Stimulated activated naive CD8-positive, alpha-beta T cell treated with anti-CD3 and anti-CD28 coated beads, Interleukin-15, Interleukin-2, amounts not matched to agents 100 ng/mL and 50 ng/mL, for 24 hours (primary cell): ENCODE measurements at regions not wholly inside any gene's neighbourhood (a gene's known extent, or its start where the extent isn't known, plus 50 kb on each side); places are given as distances from the start of the nearest gene placed in this dataset.

Experiments used
- H3K27ac Mint-ChIP-seq: one replicate; pipeline ENCODE4 v1.8.0; 2021; ENCODE audit warnings: mild to moderate bottlenecking, mixed read lengths
- H3K27me3 Mint-ChIP-seq: one replicate; pipeline ENCODE4 v1.8.0; 2021; ENCODE audit warnings: mixed read lengths
- H3K36me3 Mint-ChIP-seq: one replicate; pipeline ENCODE4 v1.8.0; 2021; ENCODE audit warnings: low read depth, mixed read lengths
- H3K4me1 Mint-ChIP-seq: one replicate; pipeline ENCODE4 v1.8.0; 2021; ENCODE audit warnings: low read depth, mixed read lengths
- H3K4me3 Mint-ChIP-seq: one replicate; pipeline ENCODE4 v1.8.0; 2021; ENCODE audit warnings: mild to moderate bottlenecking, mixed read lengths
- H3K9me3 Mint-ChIP-seq: one replicate; pipeline ENCODE4 v1.8.0; 2021; ENCODE audit warnings: mixed read lengths

DNA sequence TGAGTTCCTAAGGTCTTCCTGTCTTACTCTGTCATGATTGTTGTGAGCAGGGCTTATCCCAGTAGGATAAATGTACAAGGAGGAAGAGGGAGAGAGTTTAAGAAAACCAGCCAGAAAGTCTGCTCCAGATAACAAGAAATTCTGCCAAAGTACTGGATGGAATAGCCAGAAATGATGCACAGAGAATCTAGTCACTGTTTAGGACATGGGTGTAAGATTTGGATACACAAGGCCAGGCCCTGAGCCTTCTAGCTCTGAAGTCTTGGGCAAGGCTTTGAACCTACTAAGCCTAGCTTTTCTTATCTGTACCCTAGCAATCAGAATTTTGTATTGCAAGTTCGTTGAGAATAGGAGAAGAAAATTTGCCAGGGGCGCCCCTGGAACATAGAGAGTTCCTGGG, 180.4 kb upstream of the ROPN1 start:
- H3K27ac Mint-ChIP-seq: no peak overlapping the region
- H3K4me1 Mint-ChIP-seq: no peaks in the 10 kb centered on the region
- no peak overlapping the region for H3K4me3 Mint-ChIP-seq
- H3K27me3 Mint-ChIP-seq: peaks cover under 1% of the 10 kb centered on the region
- no peaks in the 10 kb centered on the region for H3K36me3 Mint-ChIP-seq
- no peaks in the 10 kb centered on the region for H3K9me3 Mint-ChIP-seq

GRCh38 chr3:124172816-124173215, 180.9 kb upstream of the ROPN1 start:
- no peak overlapping the region for H3K4me3 Mint-ChIP-seq
- H3K27me3 Mint-ChIP-seq: peaks cover 4% of the 10 kb centered on the region
- H3K27ac Mint-ChIP-seq: no peak overlapping the region
- no peaks in the 10 kb centered on the region for H3K4me1 Mint-ChIP-seq
- no peaks in the 10 kb centered on the region for H3K9me3 Mint-ChIP-seq
- no peaks in the 10 kb centered on the region for H3K36me3 Mint-ChIP-seq

DNA sequence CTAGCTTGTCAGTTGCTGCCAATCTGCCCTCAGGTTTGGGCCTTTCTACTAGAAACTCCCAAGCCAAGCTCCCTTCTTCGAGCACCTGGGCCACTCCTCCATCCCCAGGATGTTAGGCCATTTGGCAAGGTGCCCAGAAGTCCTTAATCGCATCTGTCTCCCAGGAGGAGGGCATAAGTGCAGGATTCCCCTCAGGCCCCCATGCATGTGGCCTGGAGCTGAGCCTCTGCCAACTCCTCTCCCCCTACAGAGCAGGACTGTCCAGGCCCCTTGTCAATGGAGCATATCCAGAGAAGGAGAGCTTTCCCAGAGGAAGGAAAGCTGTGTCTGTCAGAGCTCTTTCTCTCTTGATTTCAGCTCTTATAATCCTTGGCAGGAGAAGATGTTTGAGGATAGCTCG, 182.6 kb upstream of the ROPN1 start:
- H3K4me1 Mint-ChIP-seq: no peaks in the 10 kb centered on the region
- no peaks in the 10 kb centered on the region for H3K36me3 Mint-ChIP-seq
- H3K27me3 Mint-ChIP-seq: peaks cover 4% of the 10 kb centered on the region
- H3K9me3 Mint-ChIP-seq: no peaks in the 10 kb centered on the region
- H3K4me3 Mint-ChIP-seq: no peak overlapping the region
- no peak overlapping the region for H3K27ac Mint-ChIP-seq

DNA sequence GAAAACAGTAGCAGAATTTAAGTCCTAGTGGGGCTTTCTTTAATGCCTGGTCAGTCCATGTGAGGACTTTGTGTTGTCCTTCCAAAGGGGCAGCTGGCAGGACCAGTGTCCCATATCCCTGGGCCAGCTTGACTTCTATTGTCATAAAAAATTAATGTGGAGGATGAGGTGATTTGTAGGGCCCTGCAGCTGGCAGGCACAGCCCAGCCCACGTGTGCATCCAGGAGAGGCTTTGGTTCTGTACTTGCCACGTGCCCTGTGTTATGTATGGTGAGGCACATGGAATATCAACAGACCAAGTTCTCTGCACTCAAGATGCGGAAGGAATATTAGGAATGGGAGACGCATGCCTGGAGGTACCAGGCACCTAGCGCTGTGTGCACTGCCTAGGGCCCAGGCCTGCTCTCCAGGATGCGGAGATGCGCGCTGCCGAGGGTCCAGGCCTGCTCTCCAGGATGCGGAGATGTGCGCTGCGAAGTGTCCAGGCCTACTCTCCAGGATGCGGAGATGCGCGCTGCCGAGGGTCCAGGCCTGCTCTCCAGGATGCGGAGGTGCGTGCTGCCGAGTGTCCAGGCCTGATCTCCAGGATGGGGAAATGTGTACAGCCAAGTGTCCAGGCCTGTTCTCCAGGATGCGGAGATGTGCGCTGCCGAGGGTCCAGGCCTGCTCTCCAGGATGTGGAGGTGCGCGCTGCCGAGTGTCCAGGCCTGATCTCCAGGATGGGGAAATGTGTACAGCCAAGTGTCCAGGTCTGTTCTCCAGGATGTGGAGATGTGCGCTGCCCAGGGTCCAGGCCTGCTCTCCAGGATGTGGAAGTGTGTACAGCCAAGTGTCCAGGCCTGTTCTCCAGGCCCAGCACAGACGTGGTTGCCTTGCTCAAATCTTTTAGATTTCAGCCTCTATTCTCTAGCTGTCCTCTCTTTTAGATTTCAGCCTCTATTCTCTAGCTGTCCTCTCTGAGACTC, 183.3 kb upstream of the ROPN1 start:
- H3K4me3 Mint-ChIP-seq: no peak overlapping the region
- H3K9me3 Mint-ChIP-seq: no peaks in the 10 kb centered on the region
- H3K27me3 Mint-ChIP-seq: peaks cover 4% of the 10 kb centered on the region
- H3K27ac Mint-ChIP-seq: no peak overlapping the region
- no peaks in the 10 kb centered on the region for H3K36me3 Mint-ChIP-seq
- H3K4me1 Mint-ChIP-seq: no peaks in the 10 kb centered on the region

- Mint-ChIP-seq H3K27ac (no peak overlapping the region), H3K4me1 (no peaks in the 10 kb centered on the region), H3K4me3 (no peak overlapping the region), H3K9me3 (no peaks in the 10 kb centered on the region), H3K27me3 (peaks cover 8% of the 10 kb centered on the region), H3K36me3 (no peaks in the 10 kb centered on the region)
Measured at GRCh38 chr3:124177071-124177470, 185.1 kb upstream of the ROPN1 start.

- H3K36me3 Mint-ChIP-seq: no peaks in the 10 kb centered on the region
- no peak overlapping the region for H3K27ac Mint-ChIP-seq
- no peaks in the 10 kb centered on the region for H3K9me3 Mint-ChIP-seq
- no peak overlapping the region for H3K4me3 Mint-ChIP-seq
- H3K27me3 Mint-ChIP-seq: peaks cover 8% of the 10 kb centered on the region
- no peaks in the 10 kb centered on the region for H3K4me1 Mint-ChIP-seq
Measured at GRCh38 chr3:124178531-124178930, 186.6 kb upstream of the ROPN1 start.

GRCh38 chr3:124200407-124200806, 208.5 kb upstream of the ROPN1 start:
- Mint-ChIP-seq H3K4me3 (no peak overlapping the region), H3K36me3 (no peaks in the 10 kb centered on the region), H3K27me3 (no peaks in the 10 kb centered on the region), H3K9me3 (no peaks in the 10 kb centered on the region), H3K27ac (no peak overlapping the region), H3K4me1 (no peaks in the 10 kb centered on the region)

GRCh38 chr3:124201226-124201625, 209.3 kb upstream of the ROPN1 start:
- peaks cover 4% of the 10 kb centered on the region for H3K27me3 Mint-ChIP-seq
- H3K9me3 Mint-ChIP-seq: no peaks in the 10 kb centered on the region

GRCh38 chr3:124201786-124202185, 209.9 kb upstream of the ROPN1 start:
- Mint-ChIP-seq H3K36me3 (no peaks in the 10 kb centered on the region), H3K27me3 (peaks cover 4% of the 10 kb centered on the region), H3K27ac (no peak overlapping the region), H3K4me3 (no peak overlapping the region), H3K4me1 (no peaks in the 10 kb centered on the region), H3K9me3 (no peaks in the 10 kb centered on the region)

More at GRCh38 chr3:124201226-124201625, 209.3 kb upstream of the ROPN1 start:
- Mint-ChIP-seq H3K4me3 (no peak overlapping the region), H3K4me1 (no peaks in the 10 kb centered on the region), H3K36me3 (no peaks in the 10 kb centered on the region), H3K27ac (no peak overlapping the region)

GRCh38 chr3:124202754-124203153, 210.8 kb upstream of the ROPN1 start:
- H3K9me3 Mint-ChIP-seq: no peaks in the 10 kb centered on the region
- H3K4me3 Mint-ChIP-seq: no peak overlapping the region
- no peaks in the 10 kb centered on the region for H3K36me3 Mint-ChIP-seq
- H3K27ac Mint-ChIP-seq: no peak overlapping the region
- H3K27me3 Mint-ChIP-seq: peaks cover 4% of the 10 kb centered on the region
- H3K4me1 Mint-ChIP-seq: no peaks in the 10 kb centered on the region

GRCh38 chr3:124203292-124203691, 211.4 kb upstream of the ROPN1 start:
- no peak overlapping the region for H3K27ac Mint-ChIP-seq
- H3K27me3 Mint-ChIP-seq: peaks cover 4% of the 10 kb centered on the region
- H3K4me1 Mint-ChIP-seq: no peaks in the 10 kb centered on the region
- no peaks in the 10 kb centered on the region for H3K9me3 Mint-ChIP-seq
- H3K36me3 Mint-ChIP-seq: no peaks in the 10 kb centered on the region
- no peak overlapping the region for H3K4me3 Mint-ChIP-seq

DNA sequence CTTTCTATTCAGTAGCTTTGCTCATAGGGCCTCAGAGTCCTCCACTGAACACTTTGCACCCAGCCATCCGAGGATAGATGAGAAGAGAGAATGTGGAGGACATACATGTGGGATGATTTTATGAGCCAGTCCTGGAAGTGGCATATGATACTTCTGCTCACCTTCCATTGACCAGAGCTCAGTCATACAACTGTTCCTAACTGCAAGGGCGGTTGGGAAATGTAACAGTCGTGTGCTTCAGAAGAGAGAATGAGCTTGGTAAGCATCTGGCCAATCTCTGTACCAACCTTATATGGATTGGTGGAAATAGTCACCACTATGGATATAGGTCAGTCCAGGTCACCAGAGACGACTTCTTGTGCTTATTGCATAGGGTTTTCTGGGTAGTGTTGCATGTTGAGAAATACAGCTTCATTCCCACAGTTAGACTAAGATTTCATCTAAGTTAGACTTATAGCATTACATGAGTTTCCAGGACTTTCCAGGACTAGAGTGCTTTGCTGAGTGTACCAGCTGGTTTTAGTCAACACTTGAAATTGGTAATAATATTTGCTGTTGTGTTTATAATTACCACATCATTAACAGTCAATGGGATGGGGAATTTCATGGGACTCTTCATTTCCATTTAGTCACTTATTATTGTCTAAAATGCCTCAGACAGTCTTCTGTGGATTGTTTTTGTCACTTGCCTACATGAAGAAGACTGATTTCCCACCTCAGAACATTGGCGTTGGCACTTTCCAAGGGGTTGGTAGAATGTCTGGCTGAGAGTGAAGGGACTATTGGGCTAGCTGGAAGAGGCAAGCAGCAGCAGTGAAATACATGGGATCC, 214.5 kb upstream of the ROPN1 start:
- Mint-ChIP-seq H3K4me3 (no peak overlapping the region), H3K4me1 (no peaks in the 10 kb centered on the region), H3K27ac (no peak overlapping the region), H3K36me3 (no peaks in the 10 kb centered on the region), H3K27me3 (peaks cover 4% of the 10 kb centered on the region), H3K9me3 (no peaks in the 10 kb centered on the region)

- H3K27ac Mint-ChIP-seq: no peak overlapping the region
- no peaks in the 10 kb centered on the region for H3K9me3 Mint-ChIP-seq
- no peaks in the 10 kb centered on the region for H3K36me3 Mint-ChIP-seq
- H3K4me1 Mint-ChIP-seq: no peaks in the 10 kb centered on the region
- H3K27me3 Mint-ChIP-seq: peaks cover 9% of the 10 kb centered on the region
- no peak overlapping the region for H3K4me3 Mint-ChIP-seq
Measured at GRCh38 chr3:124207077-124207476, 215.2 kb upstream of the ROPN1 start.

- H3K4me3 Mint-ChIP-seq: no peak overlapping the region
- no peak overlapping the region for H3K27ac Mint-ChIP-seq
- H3K9me3 Mint-ChIP-seq: no peaks in the 10 kb centered on the region
- H3K27me3 Mint-ChIP-seq: peaks cover 10% of the 10 kb centered on the region
- no peaks in the 10 kb centered on the region for H3K36me3 Mint-ChIP-seq
- H3K4me1 Mint-ChIP-seq: no peaks in the 10 kb centered on the region
Measured at GRCh38 chr3:124207873-124208485, 216.1 kb upstream of the ROPN1 start.

DNA sequence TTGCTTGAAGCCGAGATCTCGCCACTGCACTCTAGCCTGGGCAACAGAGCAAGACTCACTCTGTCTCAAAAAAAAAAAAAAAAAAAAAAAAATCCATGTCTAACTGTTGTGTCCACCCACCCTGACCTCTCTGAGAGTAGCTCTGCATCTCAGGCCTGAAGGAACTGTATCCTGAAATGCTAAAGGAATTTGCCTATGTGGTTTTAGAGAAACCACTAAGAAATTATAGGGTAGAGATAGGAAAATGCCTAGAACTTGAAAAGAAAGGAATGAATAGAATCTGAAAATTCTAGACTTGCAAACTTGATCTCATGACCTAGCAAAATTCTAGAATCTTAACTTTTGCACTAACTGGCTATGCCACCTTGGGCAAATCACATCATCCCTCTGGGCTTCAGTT, 217.5 kb upstream of the ROPN1 start:
- Mint-ChIP-seq H3K9me3 (no peaks in the 10 kb centered on the region), H3K4me3 (no peak overlapping the region), H3K27me3 (peaks cover 13% of the 10 kb centered on the region), H3K27ac (no peak overlapping the region), H3K36me3 (no peaks in the 10 kb centered on the region), H3K4me1 (no peaks in the 10 kb centered on the region)
